AG10803 (cell line): ENCODE measurements at regions not wholly inside any gene's neighbourhood (a gene's known extent, or its start where the extent isn't known, plus 50 kb on each side); places are given as distances from the start of the nearest gene placed in this dataset.
A peak's percentile ranks its signal among the peaks of the same experiment; 100 is the strongest.

Source experiments
- DNase-seq: peaks from one replicate; pipeline ENCODE4 v3.0.0; 2010; ENCODE audit warnings: low read depth
- H3K4me3 ChIP-seq: 2 replicates; pipeline ENCODE4 v1.5.1; 2011; ENCODE audit warnings: mild to moderate bottlenecking, low read length, control low read depth
- CTCF ChIP-seq: conservative IDR thresholded peaks from 2 replicates; pipeline ENCODE4 v1.5.1; 2011; ENCODE audit warnings: mild to moderate bottlenecking, low read length, control low read depth, inconsistent platforms

GRCh38 chr16:80200079-80200478, 340.7 kb upstream of the DYNLRB2 start:
- TF ChIP-seq CTCF = no peak
- no peak overlapping the region for H3K4me3 ChIP-seq
- no peak for DNase-seq

GRCh38 chr16:80199614-80200013, 341.2 kb upstream of the DYNLRB2 start:
- H3K4me3 ChIP-seq = no peak overlapping the region
- no peak for TF ChIP-seq CTCF
- DNase-seq = no peak

GRCh38 chr16:80198311-80199299, 342.2 kb upstream of the DYNLRB2 start:
- DNase-seq = peak; percentile 32
- TF ChIP-seq CTCF = no peak
- H3K4me3 ChIP-seq = no peak overlapping the region

- TF ChIP-seq CTCF = no peak
- H3K4me3 ChIP-seq = no peak overlapping the region
- DNase-seq = peak; percentile 91
Measured at GRCh38 chr16:80197741-80198201, 343.0 kb upstream of the DYNLRB2 start.

GRCh38 chr16:80191928-80192327, 348.9 kb upstream of the DYNLRB2 start:
- no peak overlapping the region for H3K4me3 ChIP-seq
- DNase-seq = no peak
- no peak for TF ChIP-seq CTCF

- TF ChIP-seq CTCF = no peak
- no peak for DNase-seq
- no peak overlapping the region for H3K4me3 ChIP-seq
Measured at GRCh38 chr16:80189476-80190175, 351.2 kb upstream of the DYNLRB2 start.
